Stimulated activated CD4-positive, alpha-beta T cell treated with anti-CD3 and anti-CD28 coated beads, Interleukin-1b, Interleukin-23, amount 100 ng/mL, for 4 hours (primary cell): ENCODE measurements at regions not wholly inside any gene's neighbourhood (a gene's known extent, or its start where the extent isn't known, plus 50 kb on each side); places are given as distances from the start of the nearest gene placed in this dataset.
"Not testable (repeated sequence)": the region's sequence is repeated elsewhere in the genome, so short reads cannot be mapped to it uniquely, and the experiment has no call there.

Experiments used
- DNase-seq, 2 donors: peaks; one replicate each; pipeline ENCODE4 v3.0.0-alpha.2; 2020; ENCODE audit warnings: low read depth in 2 of 2

GRCh38 chr6:140542863-140543262 is 1168.4 kb upstream of the CITED2 start:
- no peak for DNase-seq

GRCh38 chr6:140541288-140541687 is 1166.8 kb upstream of the CITED2 start:
- DNase-seq = no peak

- no peak for DNase-seq
These were observed 1166.3 kb upstream of the CITED2 start for GRCh38 chr6:140540743-140541142.

DNA sequence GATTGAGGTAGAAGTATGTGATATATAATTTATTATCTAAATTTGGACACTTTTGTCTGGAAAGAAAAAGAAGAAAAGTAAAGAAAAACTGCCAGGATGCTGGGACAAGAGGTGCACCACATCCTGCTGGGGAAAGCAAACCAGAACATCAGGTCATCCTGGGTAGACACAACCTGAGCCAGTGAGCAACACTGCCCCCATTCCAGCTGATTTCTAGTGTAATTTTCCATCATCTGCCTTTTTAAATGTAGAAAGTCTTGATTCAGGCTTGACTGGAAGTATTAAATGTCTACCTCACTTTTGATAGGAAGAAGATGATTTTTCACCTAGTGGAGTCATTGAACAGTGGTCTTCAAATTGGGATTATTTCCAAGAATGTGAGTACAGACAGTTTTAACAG is 1164.5 kb upstream of the CITED2 start:
- no peak for DNase-seq

GRCh38 chr6:140537834-140538705 is 1163.6 kb upstream of the CITED2 start:
- DNase-seq = no peak

DNA sequence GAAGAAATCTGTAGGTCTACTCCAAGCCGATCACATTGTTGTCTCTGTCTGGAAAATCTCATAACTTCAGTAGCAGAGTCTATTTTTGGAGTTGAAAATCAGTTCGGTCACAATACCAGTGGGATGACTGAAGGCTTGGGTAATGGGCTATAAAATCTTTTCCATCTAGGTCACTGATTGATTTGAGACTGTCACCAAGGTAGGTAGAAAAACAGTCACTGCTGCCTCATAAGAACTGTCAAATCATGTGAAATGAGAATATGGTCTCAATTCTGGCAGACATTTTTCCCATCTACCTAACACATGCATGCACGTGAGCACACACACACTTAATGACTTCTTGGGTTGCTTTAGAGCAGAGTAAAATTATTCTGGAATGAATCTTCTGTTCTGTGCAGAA is 1162.8 kb upstream of the CITED2 start:
- no peak for DNase-seq

DNA sequence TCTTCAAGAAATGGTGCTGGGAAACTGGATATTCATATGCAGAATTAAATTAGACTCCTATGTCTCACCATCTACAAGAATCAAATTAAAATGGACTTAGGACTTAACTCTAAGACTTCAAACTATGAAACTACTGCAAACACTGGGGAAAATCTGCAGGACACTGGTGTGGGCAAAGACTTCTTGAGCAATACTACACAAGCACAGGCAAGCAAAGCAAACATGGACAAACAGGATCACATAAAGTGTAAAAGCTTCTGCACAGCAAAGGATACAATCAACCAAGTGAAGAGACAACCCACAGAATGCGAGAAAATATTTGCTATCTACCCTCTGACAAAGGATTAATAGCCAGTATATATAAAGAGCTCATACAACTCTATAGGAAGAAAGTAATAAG is 1161.1 kb upstream of the CITED2 start:
- no peak for DNase-seq

DNA sequence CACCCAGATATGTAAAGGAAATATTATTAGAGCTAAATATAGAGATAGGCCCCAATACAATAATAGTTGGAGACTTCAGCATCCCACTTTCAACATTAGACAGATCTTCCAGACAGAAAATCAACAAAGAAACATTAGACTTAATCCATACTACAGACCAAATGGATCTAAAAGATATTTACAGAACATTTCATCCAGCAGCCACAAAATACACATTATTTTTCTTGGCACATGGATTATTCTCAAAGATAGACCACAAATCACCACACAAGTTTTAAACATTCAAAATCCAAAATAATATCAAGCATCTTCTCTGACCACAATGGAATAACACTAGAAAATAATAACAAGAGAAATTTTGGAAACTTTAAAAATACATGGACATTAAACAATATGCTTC is 1159.1 kb upstream of the CITED2 start:
- no peak for DNase-seq

DNA sequence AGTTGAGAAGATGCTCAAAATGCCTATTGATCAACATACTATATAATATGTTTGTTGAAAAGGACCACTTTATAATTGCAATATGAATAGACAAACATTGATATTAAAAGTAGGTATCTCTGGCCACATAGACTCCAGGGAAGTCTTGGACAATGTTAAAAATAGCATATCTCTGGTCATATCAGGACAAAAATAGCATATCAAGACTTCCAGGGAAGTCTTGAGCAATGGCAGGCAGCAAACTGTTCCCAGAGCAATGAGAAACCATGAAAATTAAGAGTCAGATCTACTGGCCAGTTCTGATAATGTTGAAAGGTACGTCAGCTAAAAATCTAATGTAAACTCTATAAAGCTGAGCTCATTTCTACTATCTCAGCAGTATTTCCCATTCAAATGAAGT is 1130.3 kb upstream of the CITED2 start:
- DNase-seq = no peak

DNA sequence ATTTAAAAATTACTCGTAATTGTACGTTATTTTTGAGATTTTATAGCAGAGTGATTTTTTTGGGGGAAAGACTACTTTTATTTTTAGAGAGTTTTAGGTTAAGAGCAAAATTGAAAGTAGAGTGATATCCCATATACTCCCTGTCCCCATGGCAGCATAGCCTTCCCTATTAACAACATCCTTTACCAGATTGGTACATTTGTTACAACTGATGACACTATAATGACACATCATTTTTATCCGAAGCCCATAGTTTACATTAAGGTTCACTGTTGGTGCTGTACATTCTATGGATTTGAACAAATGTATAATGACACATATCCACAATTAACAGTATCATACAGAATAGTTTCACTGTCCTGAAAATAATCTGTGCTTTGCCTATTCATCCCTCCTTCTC is 1126.4 kb upstream of the CITED2 start:
- DNase-seq = no peak

- DNase-seq = no peak
These were observed 1125.2 kb upstream of the CITED2 start for GRCh38 chr6:140499607-140500006.

GRCh38 chr6:140494321-140495108 is 1120.1 kb upstream of the CITED2 start:
- DNase-seq = no peak

GRCh38 chr6:140493470-140493869 is 1119.0 kb upstream of the CITED2 start:
- not testable (repeated sequence) for DNase-seq

DNA sequence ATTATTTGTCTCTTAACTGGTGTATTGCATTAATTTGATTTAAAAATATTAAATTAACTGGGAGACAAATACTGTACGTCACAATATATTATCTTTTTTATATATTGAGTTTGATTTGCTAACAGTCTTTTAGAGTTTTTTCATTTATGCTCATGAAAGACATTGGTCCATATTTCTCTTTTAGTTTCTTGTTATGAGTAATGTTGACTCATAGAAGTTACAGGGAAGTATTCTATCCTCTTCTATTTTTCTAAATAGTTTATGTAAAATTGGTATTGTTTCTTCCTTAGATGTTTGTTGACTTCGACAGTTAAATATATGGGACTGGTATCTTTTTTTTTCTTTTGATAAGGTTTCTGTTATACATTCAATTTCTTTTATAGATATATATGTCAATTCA is 1115.6 kb upstream of the CITED2 start:
- no peak for DNase-seq

DNA sequence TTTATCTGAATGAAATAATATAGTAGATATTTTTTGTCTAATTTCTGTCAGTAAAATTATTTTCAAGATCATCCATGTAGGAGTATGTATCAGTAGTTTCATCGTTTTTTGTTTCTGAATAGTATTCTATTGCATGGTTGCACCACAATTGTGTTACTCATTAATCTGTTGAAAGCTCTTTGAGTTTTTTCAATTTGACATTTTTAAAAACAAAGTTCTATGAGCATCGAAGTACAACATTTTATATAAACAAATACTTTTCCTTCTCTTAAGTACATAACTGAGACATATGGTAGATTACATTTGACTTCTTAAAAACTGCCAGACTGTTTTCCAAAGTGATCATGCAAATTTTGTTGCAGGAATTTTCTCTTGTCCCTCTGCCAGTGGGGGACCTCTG is 1113.1 kb upstream of the CITED2 start:
- no peak for DNase-seq

DNA sequence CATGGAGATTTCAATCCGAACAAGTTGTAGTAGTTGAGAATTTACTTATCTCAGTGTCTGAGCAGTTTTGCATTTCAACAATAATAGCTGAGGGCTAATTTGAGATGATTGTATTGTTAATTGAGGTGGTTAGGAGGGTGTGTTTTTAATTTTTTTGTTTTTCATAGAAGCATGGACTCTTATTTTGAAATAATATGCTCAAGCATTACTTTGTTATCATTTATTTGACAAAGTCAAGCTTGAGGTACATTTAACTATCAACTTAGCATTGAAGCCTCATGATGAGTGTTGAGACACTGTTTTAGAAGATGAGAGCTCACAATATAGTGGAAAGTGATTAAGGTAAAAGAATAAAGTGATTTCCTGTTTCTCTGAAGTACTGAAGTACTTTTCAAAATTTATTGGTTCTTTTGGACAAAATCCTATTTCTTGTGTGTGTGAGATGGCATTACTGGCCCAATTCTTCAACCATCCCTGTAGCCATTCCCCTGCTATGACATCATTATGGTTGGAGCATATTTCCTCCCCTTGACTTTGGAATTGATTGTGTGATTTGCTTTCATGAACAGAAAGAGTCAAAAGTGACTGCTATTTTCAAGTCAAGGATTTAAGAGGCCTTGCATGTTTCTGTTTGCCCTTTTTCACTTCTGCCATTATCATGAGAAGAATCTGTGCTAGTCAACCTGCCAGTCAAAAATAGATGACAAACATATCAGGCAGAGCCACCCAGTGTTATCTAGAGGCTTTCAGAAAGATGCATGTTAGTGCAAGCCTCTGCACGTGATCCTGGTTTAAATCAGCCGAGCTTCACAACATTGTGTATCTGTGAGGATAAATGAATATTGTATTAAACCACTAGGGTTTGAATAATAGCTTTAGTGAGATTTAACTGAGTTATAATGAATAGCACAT is 1112.3 kb upstream of the CITED2 start:
- no peak for DNase-seq

GRCh38 chr6:140485740-140486449 is 1111.4 kb upstream of the CITED2 start:
- no peak for DNase-seq

DNA sequence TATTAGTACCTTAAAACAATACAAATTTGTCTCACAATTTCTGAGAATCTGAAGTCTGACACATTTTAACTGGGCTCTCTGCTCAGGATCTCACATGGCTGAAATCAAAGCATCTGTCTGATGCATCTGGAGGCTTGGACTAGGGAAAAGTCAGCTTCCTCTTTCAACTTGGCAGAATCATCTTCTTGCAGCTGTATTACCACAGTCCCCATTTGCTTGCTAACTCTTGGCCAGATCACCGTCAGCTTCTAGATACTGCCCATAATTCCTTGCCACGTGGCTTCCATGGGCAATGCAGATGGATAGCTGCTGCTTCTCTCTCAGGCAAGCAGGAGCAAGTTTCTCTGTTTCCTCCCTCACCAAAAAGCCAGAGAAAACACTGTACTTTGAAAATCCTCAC is 1106.4 kb upstream of the CITED2 start:
- DNase-seq = no peak

GRCh38 chr6:140478631-140479030 is 1104.2 kb upstream of the CITED2 start:
- no peak for DNase-seq

DNA sequence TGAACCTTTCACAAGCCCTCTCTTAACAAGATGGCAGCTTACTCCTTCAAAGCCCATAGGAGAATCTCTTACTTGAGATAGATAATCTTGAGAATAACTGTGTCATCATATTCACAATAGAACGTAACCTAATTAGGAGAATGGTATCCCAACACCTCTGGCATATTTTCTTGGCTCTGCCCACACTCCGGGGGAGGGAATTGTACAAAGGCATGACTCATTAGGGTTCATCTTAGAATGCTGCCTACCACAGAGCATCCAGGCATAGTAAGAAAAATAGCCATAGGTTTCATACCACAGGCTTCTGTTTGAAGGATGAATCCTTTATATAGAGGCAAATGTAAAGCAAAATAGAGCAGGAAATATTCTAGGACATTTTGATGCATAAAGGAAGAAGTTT is 1100.6 kb upstream of the CITED2 start:
- DNase-seq = no peak

- DNase-seq = no peak
These were observed 1090.3 kb upstream of the CITED2 start for GRCh38 chr6:140464720-140465119.
